ENCODE measurements at regions not wholly inside any gene's neighbourhood (a gene's known extent, or its start where the extent isn't known, plus 50 kb on each side); places are given as distances from the start of the nearest gene placed in this dataset.

- TF ChIP-seq CTCF (conservative IDR thresholded peaks at IDR 0.05; ENCODE audit: low read depth, low read length) (no peak), EZH2 (IDR thresholded peaks at IDR 0.05; ENCODE audit: low read length, unreplicated experiment) (no peak)
Measured at GRCh38 chr5:2996248-2996647, 244.8 kb upstream of the IRX2 start.
